GM10248 (cell line): ENCODE measurements at regions not wholly inside any gene's neighbourhood (a gene's known extent, or its start where the extent isn't known, plus 50 kb on each side); places are given as distances from the start of the nearest gene placed in this dataset.

ENCODE experiments used
- CTCF ChIA-PET: fragments of 300-600 bp; sonication (Branson Sonifier 250); formaldehyde crosslinking; extraction: SDS; loops from one replicate; lab custom pipeline; 2021; ENCODE audit warnings: antibody characterized with exemption; lab: Yijun Ruan, JAX
- POLR2A ChIA-PET: fragments of 350-650 bp; sonication (Branson Sonifier 250); formaldehyde crosslinking; extraction: SDS; loops from one replicate; lab custom pipeline; 2020; ENCODE audit warnings: antibody characterized with exemption; lab: Yijun Ruan, JAX
- DNase-seq: peaks from one replicate; pipeline ENCODE4 v3.0.0; 2012; ENCODE audit errors: extremely low spot score
- TF ChIP-seq, protein P1 (sequence below): IDR thresholded peaks from 2 replicates; pipeline ENCODE4 v1.5.1; 2012; ENCODE audit warnings: mild to moderate bottlenecking, low read depth; ENCODE audit errors: extremely low read depth, missing control alignments, control extremely low read depth

GRCh38 chr2:18496516-18496915, 63.9 kb downstream of the RDH14 start:
- no peak for DNase-seq
- POLR2A ChIA-PET = no interaction called here
- CTCF ChIA-PET = no interaction called here
- TF ChIP-seq, protein P1, sequence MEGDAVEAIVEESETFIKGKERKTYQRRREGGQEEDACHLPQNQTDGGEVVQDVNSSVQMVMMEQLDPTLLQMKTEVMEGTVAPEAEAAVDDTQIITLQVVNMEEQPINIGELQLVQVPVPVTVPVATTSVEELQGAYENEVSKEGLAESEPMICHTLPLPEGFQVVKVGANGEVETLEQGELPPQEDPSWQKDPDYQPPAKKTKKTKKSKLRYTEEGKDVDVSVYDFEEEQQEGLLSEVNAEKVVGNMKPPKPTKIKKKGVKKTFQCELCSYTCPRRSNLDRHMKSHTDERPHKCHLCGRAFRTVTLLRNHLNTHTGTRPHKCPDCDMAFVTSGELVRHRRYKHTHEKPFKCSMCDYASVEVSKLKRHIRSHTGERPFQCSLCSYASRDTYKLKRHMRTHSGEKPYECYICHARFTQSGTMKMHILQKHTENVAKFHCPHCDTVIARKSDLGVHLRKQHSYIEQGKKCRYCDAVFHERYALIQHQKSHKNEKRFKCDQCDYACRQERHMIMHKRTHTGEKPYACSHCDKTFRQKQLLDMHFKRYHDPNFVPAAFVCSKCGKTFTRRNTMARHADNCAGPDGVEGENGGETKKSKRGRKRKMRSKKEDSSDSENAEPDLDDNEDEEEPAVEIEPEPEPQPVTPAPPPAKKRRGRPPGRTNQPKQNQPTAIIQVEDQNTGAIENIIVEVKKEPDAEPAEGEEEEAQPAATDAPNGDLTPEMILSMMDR = no peak

DNA sequence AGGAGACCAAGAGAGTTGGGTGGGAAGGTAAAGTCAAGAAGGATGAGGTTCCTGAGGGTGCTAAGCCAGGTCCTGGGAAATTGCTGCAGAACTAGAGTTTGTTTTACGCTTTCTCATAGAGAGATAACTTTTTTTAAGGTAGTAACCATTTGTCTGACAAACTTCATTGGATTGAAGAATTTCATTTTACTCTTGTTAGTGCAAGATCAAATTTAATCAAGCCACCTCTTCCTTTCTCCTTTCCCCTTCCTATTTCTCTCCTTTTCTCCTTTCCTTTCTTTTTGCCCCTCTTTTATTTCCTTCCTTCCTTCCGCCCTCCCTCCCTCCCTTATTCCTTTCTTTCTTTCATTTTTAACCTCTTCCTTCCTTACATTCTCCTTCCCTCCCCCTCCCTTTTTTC, 65.4 kb downstream of the RDH14 start:
- TF ChIP-seq, protein P1 = no peak
- ChIA-PET CTCF (no interaction called here), POLR2A (no interaction called here)
- no peak for DNase-seq

DNA sequence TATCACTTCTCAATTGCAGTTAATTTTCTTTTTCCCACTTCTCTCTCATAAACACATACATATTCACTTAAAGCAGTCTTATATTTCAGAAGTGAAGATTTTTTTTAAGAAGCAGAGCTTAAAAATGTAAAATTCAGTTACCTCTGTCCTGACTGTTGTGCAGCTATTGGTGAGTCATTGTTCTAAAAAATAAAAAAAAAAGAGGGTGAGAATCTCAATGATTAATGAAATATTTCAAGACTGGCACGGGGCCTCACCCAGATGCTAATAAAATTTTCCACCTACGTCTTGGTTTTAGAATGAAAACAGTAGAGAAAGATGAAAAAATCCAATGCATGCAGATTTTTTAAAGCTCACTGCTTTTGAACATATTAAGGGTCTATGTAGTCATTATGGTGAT, 67.7 kb downstream of the RDH14 start:
- no peak for DNase-seq
- POLR2A ChIA-PET = no interaction called here
- CTCF ChIA-PET = interaction anchor here (1.1 to 1.5 kb wide), 2 partner anchors 14 to 934 kb away, joined by 3 read pairs; no protein-coding TSS in a partner anchor
- TF ChIP-seq, protein P1 = no peak

GRCh38 chr2:18491577-18491976, 68.9 kb downstream of the RDH14 start:
- TF ChIP-seq, protein P1 = no peak
- ChIA-PET CTCF (interaction anchor here (1.5 kb wide), 1 partner anchor 935 kb away, joined by 3 read pairs; no protein-coding TSS in a partner anchor), POLR2A (no interaction called here)
- no peak for DNase-seq

DNA sequence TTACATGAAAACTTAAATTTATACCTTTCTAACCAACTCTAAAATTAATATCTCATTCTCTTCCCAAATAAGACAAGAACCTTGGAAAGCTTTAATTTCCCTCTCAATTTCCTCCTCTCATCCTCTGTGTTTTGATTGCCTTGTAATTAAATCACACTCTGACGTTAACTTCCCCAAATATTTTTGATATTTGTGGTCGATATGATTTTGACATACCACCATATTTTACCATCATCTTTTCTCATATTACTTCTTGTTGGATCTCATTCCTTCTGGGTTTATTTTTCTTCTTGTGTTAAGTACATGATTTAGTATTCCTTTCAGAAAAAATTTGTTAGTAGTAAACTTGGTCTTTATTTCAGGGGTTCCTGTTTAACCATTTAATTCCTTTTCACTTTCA, 69.6 kb downstream of the RDH14 start:
- DNase-seq = no peak
- TF ChIP-seq, protein P1 = no peak
- ChIA-PET CTCF (no interaction called here), POLR2A (no interaction called here)

GRCh38 chr2:18487106-18487913, 73.1 kb downstream of the RDH14 start:
- CTCF ChIA-PET = interaction anchor here (1.0 to 2.5 kb wide), 3 partner anchors 11 to 33 kb away, joined by 3 to 7 read pairs (median 3); no protein-coding TSS in a partner anchor
- DNase-seq = no peak
- TF ChIP-seq, protein P1 = no peak

More at GRCh38 chr2:18487106-18487913, 73.1 kb downstream of the RDH14 start:
- POLR2A ChIA-PET = no interaction called here
